ENCODE measurements at regions not wholly inside any gene's neighbourhood (a gene's known extent, or its start where the extent isn't known, plus 50 kb on each side); places are given as distances from the start of the nearest gene placed in this dataset.
A peak's percentile ranks its signal among the peaks of the same experiment; 100 is the strongest.

GRCh38 chr22:22767876-22768602, 119.6 kb upstream of the IGLL5 start:
- ChIA-PET POLR2A (no interaction called here), CTCF (interaction anchor here (0.8 to 4.8 kb wide), 7 partner anchors 14 to 190 kb away, joined by 3 to 31 read pairs (median 5); no protein-coding TSS in a partner anchor)
- TF ChIP-seq, protein P1, sequence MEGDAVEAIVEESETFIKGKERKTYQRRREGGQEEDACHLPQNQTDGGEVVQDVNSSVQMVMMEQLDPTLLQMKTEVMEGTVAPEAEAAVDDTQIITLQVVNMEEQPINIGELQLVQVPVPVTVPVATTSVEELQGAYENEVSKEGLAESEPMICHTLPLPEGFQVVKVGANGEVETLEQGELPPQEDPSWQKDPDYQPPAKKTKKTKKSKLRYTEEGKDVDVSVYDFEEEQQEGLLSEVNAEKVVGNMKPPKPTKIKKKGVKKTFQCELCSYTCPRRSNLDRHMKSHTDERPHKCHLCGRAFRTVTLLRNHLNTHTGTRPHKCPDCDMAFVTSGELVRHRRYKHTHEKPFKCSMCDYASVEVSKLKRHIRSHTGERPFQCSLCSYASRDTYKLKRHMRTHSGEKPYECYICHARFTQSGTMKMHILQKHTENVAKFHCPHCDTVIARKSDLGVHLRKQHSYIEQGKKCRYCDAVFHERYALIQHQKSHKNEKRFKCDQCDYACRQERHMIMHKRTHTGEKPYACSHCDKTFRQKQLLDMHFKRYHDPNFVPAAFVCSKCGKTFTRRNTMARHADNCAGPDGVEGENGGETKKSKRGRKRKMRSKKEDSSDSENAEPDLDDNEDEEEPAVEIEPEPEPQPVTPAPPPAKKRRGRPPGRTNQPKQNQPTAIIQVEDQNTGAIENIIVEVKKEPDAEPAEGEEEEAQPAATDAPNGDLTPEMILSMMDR (IDR thresholded peaks at IDR 0.05; ENCODE audit: control extremely low read depth, extremely low read depth, low read depth, missing control alignments), result no peak
- no peak for DNase-seq (ENCODE audit: extremely low spot score)

DNA sequence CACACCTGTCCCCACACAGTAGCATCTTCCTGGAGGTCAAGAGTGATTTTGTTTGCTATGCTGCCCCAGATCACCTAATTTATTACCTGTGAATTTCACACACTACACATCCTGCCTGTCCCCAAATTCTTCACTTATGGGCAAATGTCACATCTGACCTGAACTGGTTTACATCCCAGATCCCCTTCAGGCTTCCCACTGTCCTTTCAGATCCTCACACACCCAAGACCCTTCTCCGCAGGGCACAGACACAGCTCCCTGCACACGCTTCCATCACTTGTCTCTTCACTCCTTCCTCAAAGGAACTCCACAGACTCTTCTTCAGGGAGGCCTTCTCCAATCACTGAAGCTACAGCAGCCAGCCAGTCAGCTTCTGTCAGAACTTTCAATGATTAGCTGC, 118.7 kb upstream of the IGLL5 start:
- DNase-seq (ENCODE audit: extremely low spot score), result no peak
- POLR2A ChIA-PET, result no interaction called here
- TF ChIP-seq, protein P1 (IDR thresholded peaks at IDR 0.05; ENCODE audit: control extremely low read depth, extremely low read depth, low read depth, missing control alignments), result no peak
- CTCF ChIA-PET, result interaction anchor here (0.7 to 7.5 kb wide), 21 partner anchors 12 to 306 kb away, joined by 3 to 62 read pairs (median 6); no protein-coding TSS in a partner anchor

- no peak for DNase-seq (ENCODE audit: extremely low spot score)
- TF ChIP-seq, protein P1 (IDR thresholded peaks at IDR 0.05; ENCODE audit: control extremely low read depth, extremely low read depth, low read depth, missing control alignments), result no peak
- POLR2A ChIA-PET, result no interaction called here
Observed at GRCh38 chr22:22769434-22770279, 118.0 kb upstream of the IGLL5 start.

GRCh38 chr22:22770280-22770871, 117.2 kb upstream of the IGLL5 start:
- CTCF ChIA-PET, result interaction anchor here (0.6 to 7.5 kb wide), 42 partner anchors 9 to 520 kb away, joined by 3 to 62 read pairs (median 4); partner anchors contain the start of gene IGLL5
- POLR2A ChIA-PET, result no interaction called here
- TF ChIP-seq, protein P1 (IDR thresholded peaks at IDR 0.05; ENCODE audit: control extremely low read depth, extremely low read depth, low read depth, missing control alignments), result peak; percentile 65
- no peak for DNase-seq (ENCODE audit: extremely low spot score)

More at GRCh38 chr22:22769434-22770279, 118.0 kb upstream of the IGLL5 start:
- CTCF ChIA-PET, result interaction anchor here (0.7 to 7.5 kb wide), 42 partner anchors 8 to 521 kb away, joined by 3 to 62 read pairs (median 4); partner anchors contain the start of gene IGLL5

DNA sequence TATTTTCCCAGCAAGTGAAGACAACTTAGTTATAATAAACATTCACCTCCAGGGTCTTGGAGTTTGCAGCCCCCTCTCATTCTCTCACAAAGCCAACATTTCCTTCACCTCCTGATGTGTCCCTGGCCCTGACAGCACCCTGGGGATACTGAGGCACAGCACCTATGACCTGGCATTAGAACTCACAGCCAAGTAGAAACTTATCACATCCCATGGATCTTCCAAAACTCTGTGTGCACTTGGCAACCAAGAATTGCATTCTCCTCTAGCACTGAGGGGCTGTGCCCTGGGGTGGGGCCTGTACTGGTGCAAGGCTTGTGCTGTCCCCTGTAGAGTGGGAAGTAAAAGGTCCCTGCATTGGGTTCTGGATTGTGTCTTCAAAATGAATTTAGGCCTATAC, 116.7 kb upstream of the IGLL5 start:
- ChIA-PET CTCF (interaction anchor here (0.6 to 7.5 kb wide), 34 partner anchors 9 to 519 kb away, joined by 3 to 62 read pairs (median 5); partner anchors contain the start of gene IGLL5), POLR2A (no interaction called here)
- DNase-seq (ENCODE audit: extremely low spot score), result no peak
- TF ChIP-seq, protein P1 (IDR thresholded peaks at IDR 0.05; ENCODE audit: control extremely low read depth, extremely low read depth, low read depth, missing control alignments), result no peak

All from GM10248 (cell line).